LNCaP clone FGC (cell line): ENCODE measurements at regions not wholly inside any gene's neighbourhood (a gene's known extent, or its start where the extent isn't known, plus 50 kb on each side); places are given as distances from the start of the nearest gene placed in this dataset.

Experiments
- DNase-seq: peaks from one replicate; pipeline ENCODE4 v3.0.0-alpha.2; 2011; ENCODE audit warnings: low read depth
- H3K4me3 ChIP-seq: 2 replicates; pipeline ENCODE4 v1.5.1; 2011; ENCODE audit warnings: mild to moderate bottlenecking, low read depth, low read length, control low read depth
- TF ChIP-seq, protein P1 (sequence below): IDR thresholded peaks from 2 replicates; pipeline ENCODE4 v1.5.1; 2012; ENCODE audit warnings: mild to moderate bottlenecking; ENCODE audit not compliant: control insufficient read depth, insufficient read depth; ENCODE audit errors: extremely low read depth

DNA sequence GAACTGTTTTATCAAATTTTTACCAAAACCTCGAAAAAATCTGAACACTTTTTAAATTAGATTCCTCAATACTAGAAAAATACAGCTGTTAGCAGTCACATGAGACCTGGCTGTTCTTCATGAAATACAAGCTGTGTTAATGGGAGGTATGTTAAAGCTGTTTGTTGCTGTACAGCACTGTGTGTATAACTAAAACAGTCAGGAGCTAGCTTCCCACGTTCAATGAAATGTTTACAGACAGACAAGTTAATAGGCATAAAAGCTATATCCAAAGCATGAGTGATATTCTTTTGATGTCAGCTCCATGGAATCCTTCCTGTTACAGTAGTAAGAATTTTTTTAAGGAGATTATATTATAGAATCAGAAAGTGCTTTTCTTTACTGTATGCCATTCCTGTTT, 223.2 kb upstream of the FOXD3 start:
- H3K4me3 ChIP-seq, result no peak overlapping the region
- peak; percentile 35 for DNase-seq
- TF ChIP-seq, protein P1, sequence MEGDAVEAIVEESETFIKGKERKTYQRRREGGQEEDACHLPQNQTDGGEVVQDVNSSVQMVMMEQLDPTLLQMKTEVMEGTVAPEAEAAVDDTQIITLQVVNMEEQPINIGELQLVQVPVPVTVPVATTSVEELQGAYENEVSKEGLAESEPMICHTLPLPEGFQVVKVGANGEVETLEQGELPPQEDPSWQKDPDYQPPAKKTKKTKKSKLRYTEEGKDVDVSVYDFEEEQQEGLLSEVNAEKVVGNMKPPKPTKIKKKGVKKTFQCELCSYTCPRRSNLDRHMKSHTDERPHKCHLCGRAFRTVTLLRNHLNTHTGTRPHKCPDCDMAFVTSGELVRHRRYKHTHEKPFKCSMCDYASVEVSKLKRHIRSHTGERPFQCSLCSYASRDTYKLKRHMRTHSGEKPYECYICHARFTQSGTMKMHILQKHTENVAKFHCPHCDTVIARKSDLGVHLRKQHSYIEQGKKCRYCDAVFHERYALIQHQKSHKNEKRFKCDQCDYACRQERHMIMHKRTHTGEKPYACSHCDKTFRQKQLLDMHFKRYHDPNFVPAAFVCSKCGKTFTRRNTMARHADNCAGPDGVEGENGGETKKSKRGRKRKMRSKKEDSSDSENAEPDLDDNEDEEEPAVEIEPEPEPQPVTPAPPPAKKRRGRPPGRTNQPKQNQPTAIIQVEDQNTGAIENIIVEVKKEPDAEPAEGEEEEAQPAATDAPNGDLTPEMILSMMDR, result no peak

GRCh38 chr1:63101336-63101735, 221.0 kb upstream of the FOXD3 start:
- TF ChIP-seq, protein P1, result no peak
- no peak overlapping the region for H3K4me3 ChIP-seq
- DNase-seq, result no peak

DNA sequence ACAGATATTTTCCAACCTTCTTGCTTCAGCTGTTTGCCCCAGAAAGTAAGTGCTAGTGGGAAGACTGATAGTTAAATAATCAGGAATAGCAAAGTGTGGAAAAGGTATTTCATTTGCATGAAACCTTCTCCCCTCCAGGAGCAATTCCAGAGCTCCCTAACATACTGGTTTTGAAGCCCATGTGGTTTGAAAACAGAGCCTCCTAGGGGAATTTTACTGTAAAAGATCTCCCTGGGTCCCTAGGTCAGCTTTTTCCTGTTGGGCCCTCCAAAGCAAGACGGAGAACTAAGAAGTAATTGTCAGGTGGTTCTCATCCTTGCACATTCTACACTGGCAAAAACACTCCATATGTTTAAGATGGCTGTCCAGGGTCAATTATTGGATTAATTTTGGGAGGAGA, 218.7 kb upstream of the FOXD3 start:
- H3K4me3 ChIP-seq, result no peak overlapping the region
- no peak for DNase-seq
- TF ChIP-seq, protein P1, result no peak

GRCh38 chr1:63107066-63107465, 215.3 kb upstream of the FOXD3 start:
- H3K4me3 ChIP-seq, result no peak overlapping the region
- DNase-seq, result no peak
- TF ChIP-seq, protein P1, result no peak

DNA sequence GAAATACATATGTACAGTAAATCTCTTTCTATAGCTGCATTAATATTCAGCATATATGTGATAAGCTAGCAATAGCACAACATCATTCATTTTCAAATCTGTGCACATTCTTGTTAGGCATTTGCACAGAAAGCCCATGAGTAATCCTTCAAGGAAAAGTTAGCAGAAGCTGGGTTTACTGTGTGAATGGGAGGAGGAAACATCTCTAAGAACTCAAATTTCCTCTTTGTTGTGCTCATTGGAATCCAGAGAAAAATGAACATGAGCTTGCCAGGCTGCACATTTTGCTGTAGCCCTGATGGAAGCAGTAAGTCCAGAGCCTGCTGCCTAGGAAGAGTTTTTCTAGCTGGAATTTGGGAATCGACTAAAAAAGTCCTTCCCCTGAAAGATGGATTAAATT, 214.2 kb upstream of the FOXD3 start:
- no peak overlapping the region for H3K4me3 ChIP-seq
- TF ChIP-seq, protein P1, result no peak
- no peak for DNase-seq

DNA sequence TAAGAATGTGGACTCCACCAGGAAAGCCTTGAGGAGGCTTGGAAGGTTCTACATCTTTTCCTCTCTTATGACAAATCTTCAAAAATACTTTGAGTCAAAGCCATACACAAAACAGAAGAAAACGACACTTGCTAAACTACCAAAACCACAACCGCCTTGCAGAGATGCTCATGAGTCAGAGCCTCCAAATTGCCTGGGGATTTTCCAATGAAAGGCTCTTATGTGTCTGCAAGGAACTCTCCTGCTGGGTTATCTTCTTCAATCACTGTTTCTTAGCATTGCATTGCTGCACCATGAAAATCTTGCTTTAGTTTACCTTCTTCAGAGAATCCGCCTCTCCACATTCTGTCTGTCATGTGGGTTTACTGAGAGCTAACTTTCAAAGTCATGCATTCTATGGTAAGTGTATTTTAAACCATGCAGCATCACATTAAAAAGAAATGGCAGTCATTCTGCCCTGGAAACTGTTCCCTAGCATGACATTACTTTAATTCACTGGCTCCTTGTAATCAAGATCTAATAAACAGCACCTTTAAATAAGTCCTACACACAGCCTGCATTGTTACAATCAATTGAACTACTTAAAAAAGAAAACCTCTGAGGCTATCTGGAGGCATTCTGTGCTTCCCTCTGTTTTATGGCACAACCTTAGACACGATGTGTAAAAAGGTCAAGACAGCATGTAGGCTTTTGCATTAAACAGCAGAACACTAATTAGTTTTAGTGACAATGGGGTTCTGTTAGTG, 210.0 kb upstream of the FOXD3 start:
- DNase-seq, result no peak
- TF ChIP-seq, protein P1, result no peak
- H3K4me3 ChIP-seq, result no peak overlapping the region

DNA sequence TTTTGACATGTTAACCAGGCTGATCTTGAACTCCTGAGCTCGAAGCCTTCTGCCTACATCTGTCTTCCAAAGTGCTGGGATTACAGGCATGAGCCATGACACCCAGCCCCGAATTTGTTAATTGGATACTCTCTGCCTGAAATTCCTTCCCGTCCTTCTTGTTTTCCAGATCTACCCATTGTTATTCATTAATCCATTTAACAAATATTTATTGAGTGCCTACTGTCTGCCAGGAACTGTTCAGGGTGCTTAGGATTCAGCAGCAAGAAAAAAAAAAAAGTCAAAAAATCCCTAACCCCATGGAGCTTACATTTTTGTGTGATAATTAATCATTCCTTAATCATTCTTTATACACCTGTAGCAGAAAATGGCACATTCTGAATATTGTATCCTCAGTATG, 206.8 kb upstream of the FOXD3 start:
- TF ChIP-seq, protein P1, result no peak
- H3K4me3 ChIP-seq, result no peak overlapping the region
- DNase-seq, result no peak
